Memory B cell (primary cell): ENCODE measurements at regions not wholly inside any gene's neighbourhood (a gene's known extent, or its start where the extent isn't known, plus 50 kb on each side); places are given as distances from the start of the nearest gene placed in this dataset.

Source experiments
- ATAC-seq: fragments of 150-1000 bp; cut with Tn5 transposase; 2 replicates; pipeline ENCODE4 v1.10.0; 2021; ENCODE audit warnings: low read depth, mild to moderate bottlenecking, moderate library complexity
- DNase-seq, 2 donors: peaks; one replicate each; pipeline ENCODE4 v3.0.0; 2022; ENCODE audit warnings: low spot score in 2 of 2
- H3K27ac Mint-ChIP-seq: one replicate; pipeline ENCODE4 v1.8.0; 2022; ENCODE audit warnings: mild to moderate bottlenecking, moderate library complexity, mixed read lengths
- H3K27me3 Mint-ChIP-seq: one replicate; pipeline ENCODE4 v1.8.0; 2022; ENCODE audit warnings: mixed read lengths
- H3K36me3 Mint-ChIP-seq: one replicate; pipeline ENCODE4 v1.8.0; 2022; ENCODE audit warnings: mild to moderate bottlenecking, mixed read lengths
- H3K4me1 Mint-ChIP-seq: one replicate; pipeline ENCODE4 v1.8.0; 2022; ENCODE audit warnings: mixed read lengths
- H3K4me3 Mint-ChIP-seq: one replicate; pipeline ENCODE4 v1.8.0; 2022; ENCODE audit warnings: mild to moderate bottlenecking, moderate library complexity, mixed read lengths
- H3K9me3 Mint-ChIP-seq: one replicate; pipeline ENCODE4 v1.8.0; 2022; ENCODE audit warnings: mixed read lengths

DNA sequence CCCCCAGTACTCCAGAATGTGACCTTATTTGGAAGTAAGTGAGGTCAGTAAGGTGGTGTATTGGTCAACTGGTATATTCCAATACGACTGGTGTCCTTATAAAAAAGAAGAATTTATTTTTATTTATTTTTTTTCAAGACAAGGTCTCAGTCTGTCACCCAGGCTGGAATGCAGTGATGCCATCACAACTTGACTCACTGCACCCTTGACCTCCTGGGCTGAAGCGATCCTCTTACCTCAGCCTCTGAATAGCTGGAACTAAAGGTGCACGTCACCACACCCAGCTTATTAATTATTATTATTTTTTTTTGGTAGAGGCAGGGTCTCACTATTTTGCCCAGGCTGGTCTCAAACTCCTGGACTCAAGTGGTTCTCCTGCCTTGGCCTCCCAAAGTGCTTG is 115.1 kb upstream of the PITX2 start:
- no peaks in the 10 kb centered on the region for H3K4me1 Mint-ChIP-seq
- no peaks in the 10 kb centered on the region for H3K36me3 Mint-ChIP-seq
- DNase-seq = no peak
- H3K27me3 Mint-ChIP-seq = peaks cover 5% of the 10 kb centered on the region
- H3K4me3 Mint-ChIP-seq = no peak overlapping the region
- peaks cover under 1% of the 10 kb centered on the region for H3K9me3 Mint-ChIP-seq
- H3K27ac Mint-ChIP-seq = no peak overlapping the region
- ATAC-seq = no peak

GRCh38 chr4:110742143-110742542 is 119.3 kb upstream of the PITX2 start:
- H3K36me3 Mint-ChIP-seq = no peaks in the 10 kb centered on the region
- no peak for ATAC-seq
- no peak overlapping the region for H3K27ac Mint-ChIP-seq

GRCh38 chr4:110748071-110748470 is 125.2 kb upstream of the PITX2 start:
- Mint-ChIP-seq H3K9me3 (no peaks in the 10 kb centered on the region), H3K27ac (no peak overlapping the region), H3K4me1 (no peaks in the 10 kb centered on the region), H3K36me3 (no peaks in the 10 kb centered on the region), H3K27me3 (no peaks in the 10 kb centered on the region), H3K4me3 (no peak overlapping the region)
- DNase-seq (no peak), ATAC-seq (no peak)

More at GRCh38 chr4:110742143-110742542, 119.3 kb upstream of the PITX2 start:
- DNase-seq = no peak
- Mint-ChIP-seq H3K4me3 (no peak overlapping the region), H3K9me3 (no peaks in the 10 kb centered on the region), H3K27me3 (peaks cover 3% of the 10 kb centered on the region), H3K4me1 (no peaks in the 10 kb centered on the region)

DNA sequence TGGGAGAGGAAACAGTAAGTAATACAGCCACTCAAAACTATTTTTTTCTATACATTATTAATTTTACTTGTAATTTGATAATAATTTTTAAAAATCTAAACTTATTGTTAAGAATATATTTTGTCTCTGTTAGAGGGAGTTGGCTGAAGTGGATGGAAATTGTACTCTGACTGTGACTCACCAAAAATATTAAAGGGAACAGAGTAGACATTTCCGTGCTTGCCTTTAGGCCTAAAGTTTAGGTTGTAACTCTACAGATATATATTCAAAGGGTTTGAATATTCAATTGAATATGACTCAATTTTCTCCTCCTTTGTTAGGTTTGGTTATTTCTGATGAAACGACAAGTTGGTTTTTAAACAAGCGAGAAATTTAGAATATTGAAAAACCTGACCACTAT is 128.3 kb upstream of the PITX2 start:
- no peak overlapping the region for H3K27ac Mint-ChIP-seq
- no peaks in the 10 kb centered on the region for H3K4me1 Mint-ChIP-seq
- no peak for DNase-seq
- no peak for ATAC-seq
- no peaks in the 10 kb centered on the region for H3K27me3 Mint-ChIP-seq
- H3K36me3 Mint-ChIP-seq = no peaks in the 10 kb centered on the region
- H3K4me3 Mint-ChIP-seq = no peak overlapping the region
- no peaks in the 10 kb centered on the region for H3K9me3 Mint-ChIP-seq

DNA sequence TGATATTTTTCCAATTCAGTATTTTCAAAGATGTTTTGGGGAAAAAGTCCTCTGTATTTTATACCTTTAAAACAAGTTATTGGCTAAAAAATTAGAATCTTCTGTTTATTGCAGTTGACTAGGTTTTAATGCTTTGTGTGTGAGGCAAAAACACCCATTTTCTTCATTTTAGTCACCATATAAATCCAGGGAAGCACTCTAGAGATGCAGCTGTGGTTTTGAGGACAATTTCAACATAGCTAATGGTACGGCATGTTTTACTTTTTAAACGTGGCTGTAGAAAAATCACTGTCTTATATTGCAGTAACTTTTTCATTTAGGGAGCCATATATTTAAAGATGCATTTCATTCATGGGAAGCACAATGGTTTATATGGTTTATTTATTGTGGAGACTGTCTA is 129.1 kb upstream of the PITX2 start:
- Mint-ChIP-seq H3K27me3 (no peaks in the 10 kb centered on the region), H3K4me3 (no peak overlapping the region), H3K9me3 (peaks cover 1% of the 10 kb centered on the region), H3K27ac (no peak overlapping the region), H3K4me1 (no peaks in the 10 kb centered on the region), H3K36me3 (no peaks in the 10 kb centered on the region)
- ATAC-seq (no peak), DNase-seq (no peak)

- DNase-seq (no peak), ATAC-seq (no peak)
- Mint-ChIP-seq H3K4me3 (no peak overlapping the region), H3K4me1 (no peaks in the 10 kb centered on the region), H3K27ac (no peak overlapping the region), H3K36me3 (no peaks in the 10 kb centered on the region), H3K9me3 (peaks cover 1% of the 10 kb centered on the region), H3K27me3 (no peaks in the 10 kb centered on the region)
Measured at GRCh38 chr4:110753466-110753865, 130.6 kb upstream of the PITX2 start.

- H3K27me3 Mint-ChIP-seq = no peaks in the 10 kb centered on the region
- ATAC-seq (no peak), DNase-seq (no peak)
- peaks cover 1% of the 10 kb centered on the region for H3K9me3 Mint-ChIP-seq
- H3K4me3 Mint-ChIP-seq = no peak overlapping the region
- H3K36me3 Mint-ChIP-seq = no peaks in the 10 kb centered on the region
- H3K4me1 Mint-ChIP-seq = no peaks in the 10 kb centered on the region
- no peak overlapping the region for H3K27ac Mint-ChIP-seq
Measured at GRCh38 chr4:110754716-110755115, 131.8 kb upstream of the PITX2 start.

- Mint-ChIP-seq H3K27ac (no peak overlapping the region), H3K27me3 (no peaks in the 10 kb centered on the region), H3K4me3 (no peak overlapping the region), H3K4me1 (no peaks in the 10 kb centered on the region), H3K36me3 (no peaks in the 10 kb centered on the region), H3K9me3 (peaks cover 3% of the 10 kb centered on the region)
- ATAC-seq (no peak), DNase-seq (no peak)
Measured at GRCh38 chr4:110769578-110769977, 146.7 kb upstream of the PITX2 start.

DNA sequence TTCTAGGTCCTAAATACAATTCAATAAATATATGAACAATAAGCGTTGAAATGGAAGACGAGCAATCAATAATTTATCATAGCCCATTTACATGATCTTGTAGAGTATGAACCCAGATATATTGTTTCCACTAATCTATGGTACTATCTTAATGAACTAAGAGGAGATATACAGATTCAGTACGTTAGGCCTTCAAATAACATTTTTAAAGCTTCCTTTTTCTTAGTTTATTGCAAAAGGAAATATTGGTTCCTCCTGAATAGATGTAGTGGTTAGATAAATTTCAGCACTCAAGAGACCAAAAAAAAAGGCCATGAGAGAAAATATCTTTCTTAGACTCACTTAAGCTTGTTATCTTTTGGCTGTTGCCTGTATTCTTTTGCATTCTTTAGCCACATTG is 147.5 kb upstream of the PITX2 start:
- Mint-ChIP-seq H3K27me3 (no peaks in the 10 kb centered on the region), H3K4me1 (no peaks in the 10 kb centered on the region), H3K4me3 (no peak overlapping the region), H3K36me3 (no peaks in the 10 kb centered on the region), H3K27ac (no peak overlapping the region), H3K9me3 (peaks cover 3% of the 10 kb centered on the region)
- no peak for ATAC-seq
- no peak for DNase-seq

DNA sequence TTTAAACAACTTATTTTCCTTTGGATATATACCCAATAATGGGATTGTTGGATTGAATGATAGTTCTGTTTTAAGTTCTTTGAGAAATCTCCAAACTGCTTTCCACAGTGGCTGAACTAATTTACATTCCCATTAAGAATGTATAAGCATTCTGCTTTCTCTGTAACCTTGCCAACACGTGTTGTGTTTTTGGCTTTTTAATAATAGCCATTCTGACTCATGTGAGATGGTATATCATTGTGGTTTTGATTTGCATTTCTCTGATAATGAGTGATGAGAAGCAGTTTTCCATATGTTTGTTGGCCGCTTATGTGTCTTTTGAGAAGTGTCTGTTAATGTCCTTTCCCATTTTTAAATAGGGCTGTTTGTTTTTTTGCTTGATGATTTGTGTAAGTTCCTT is 155.6 kb upstream of the PITX2 start:
- peaks cover 3% of the 10 kb centered on the region for H3K27me3 Mint-ChIP-seq
- no peaks in the 10 kb centered on the region for H3K4me1 Mint-ChIP-seq
- no peaks in the 10 kb centered on the region for H3K36me3 Mint-ChIP-seq
- ATAC-seq (no peak), DNase-seq (no peak)
- H3K4me3 Mint-ChIP-seq = no peak overlapping the region
- no peak overlapping the region for H3K27ac Mint-ChIP-seq
- no peaks in the 10 kb centered on the region for H3K9me3 Mint-ChIP-seq

DNA sequence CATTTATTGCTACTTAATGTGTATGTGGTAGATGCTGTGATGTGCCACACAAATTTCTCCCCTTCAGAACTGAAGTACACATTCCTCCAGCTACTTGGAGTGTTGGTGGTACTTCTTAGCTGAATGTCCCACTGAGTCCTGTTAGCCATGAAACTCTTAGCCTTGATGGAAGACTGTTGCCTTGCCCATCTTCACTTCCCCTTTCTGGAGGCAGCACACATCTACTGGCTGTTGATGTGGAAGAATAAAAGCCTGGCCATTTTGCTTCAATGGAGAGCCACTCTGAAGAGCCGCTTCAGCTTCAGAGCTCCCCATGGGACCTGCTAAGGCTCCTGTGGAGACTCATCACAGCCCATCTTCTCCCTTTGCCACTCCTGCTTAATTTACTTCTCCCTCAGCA is 157.7 kb upstream of the PITX2 start:
- no peak overlapping the region for H3K27ac Mint-ChIP-seq
- no peaks in the 10 kb centered on the region for H3K9me3 Mint-ChIP-seq
- H3K4me1 Mint-ChIP-seq = no peaks in the 10 kb centered on the region
- DNase-seq (no peak), ATAC-seq (no peak)
- no peaks in the 10 kb centered on the region for H3K36me3 Mint-ChIP-seq
- H3K4me3 Mint-ChIP-seq = no peak overlapping the region
- H3K27me3 Mint-ChIP-seq = peaks cover 3% of the 10 kb centered on the region

GRCh38 chr4:110781944-110782343 is 159.1 kb upstream of the PITX2 start:
- Mint-ChIP-seq H3K36me3 (no peaks in the 10 kb centered on the region), H3K9me3 (no peaks in the 10 kb centered on the region), H3K4me1 (no peaks in the 10 kb centered on the region), H3K27me3 (peaks cover 3% of the 10 kb centered on the region), H3K27ac (no peak overlapping the region), H3K4me3 (no peak overlapping the region)
- DNase-seq (no peak), ATAC-seq (no peak)

GRCh38 chr4:110787109-110787508 is 164.2 kb upstream of the PITX2 start:
- ATAC-seq (no peak), DNase-seq (no peak)
- H3K9me3 Mint-ChIP-seq = peaks cover 1% of the 10 kb centered on the region
- peaks cover 6% of the 10 kb centered on the region for H3K27me3 Mint-ChIP-seq
- H3K4me3 Mint-ChIP-seq = no peak overlapping the region
- no peaks in the 10 kb centered on the region for H3K36me3 Mint-ChIP-seq
- H3K27ac Mint-ChIP-seq = no peak overlapping the region
- no peaks in the 10 kb centered on the region for H3K4me1 Mint-ChIP-seq

DNA sequence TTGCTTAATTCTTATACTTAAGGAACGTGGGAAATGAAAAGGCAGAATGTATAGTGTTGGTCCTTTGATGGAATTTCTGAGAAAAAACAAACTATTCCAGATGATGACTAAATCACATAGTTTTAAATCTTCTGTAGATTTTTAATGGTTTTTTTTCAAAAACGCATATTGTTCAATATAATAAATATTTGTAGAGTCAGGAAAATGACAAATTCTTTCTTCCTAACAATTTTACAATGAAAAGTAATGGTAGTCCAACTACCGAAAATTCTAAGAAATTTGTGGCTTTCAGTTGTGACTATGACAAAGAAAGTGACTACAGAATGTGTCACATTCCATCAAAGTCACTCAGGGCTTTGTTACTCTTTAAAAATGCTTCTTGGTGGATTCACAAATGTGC is 164.8 kb upstream of the PITX2 start:
- ATAC-seq = no peak
- H3K36me3 Mint-ChIP-seq = no peaks in the 10 kb centered on the region
- H3K27ac Mint-ChIP-seq = no peak overlapping the region
- peaks cover 1% of the 10 kb centered on the region for H3K9me3 Mint-ChIP-seq
- no peak for DNase-seq
- H3K4me3 Mint-ChIP-seq = no peak overlapping the region
- H3K4me1 Mint-ChIP-seq = no peaks in the 10 kb centered on the region
- H3K27me3 Mint-ChIP-seq = peaks cover 6% of the 10 kb centered on the region

DNA sequence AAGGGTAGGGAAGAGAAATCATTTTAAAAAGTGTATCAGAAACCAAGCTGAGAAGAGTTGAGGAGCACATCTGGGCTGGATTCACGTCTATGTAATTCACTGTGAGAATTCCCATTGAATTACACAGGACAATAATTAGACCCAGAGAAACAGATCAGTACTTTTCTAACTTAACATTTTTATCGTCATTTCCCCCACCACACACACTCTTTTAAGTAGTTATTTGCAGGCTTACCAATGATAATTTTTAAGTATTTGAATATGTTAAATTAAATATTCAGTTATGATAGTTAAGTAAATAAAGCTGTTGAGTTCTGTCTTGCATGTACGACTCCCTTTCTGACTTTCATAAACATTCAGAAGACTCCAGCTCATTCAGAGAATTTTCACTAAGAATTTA is 165.4 kb upstream of the PITX2 start:
- Mint-ChIP-seq H3K36me3 (no peaks in the 10 kb centered on the region), H3K27me3 (peaks cover 6% of the 10 kb centered on the region)

GRCh38 chr4:110792036-110792435 is 169.2 kb upstream of the PITX2 start:
- Mint-ChIP-seq H3K27ac (no peak overlapping the region), H3K4me3 (no peak overlapping the region), H3K36me3 (no peaks in the 10 kb centered on the region), H3K4me1 (no peaks in the 10 kb centered on the region), H3K27me3 (peaks cover 6% of the 10 kb centered on the region), H3K9me3 (peaks cover 1% of the 10 kb centered on the region)
- no peak for DNase-seq
- no peak for ATAC-seq

More for the DNA sequence above, 165.4 kb upstream of the PITX2 start:
- Mint-ChIP-seq H3K9me3 (peaks cover 1% of the 10 kb centered on the region), H3K4me1 (no peaks in the 10 kb centered on the region), H3K27ac (no peak overlapping the region), H3K4me3 (no peak overlapping the region)
- no peak for DNase-seq
- ATAC-seq = no peak
